ENCODE measurements at regions not wholly inside any gene's neighbourhood (a gene's known extent, or its start where the extent isn't known, plus 50 kb on each side); places are given as distances from the start of the nearest gene placed in this dataset.

- TF ChIP-seq EP300 (IDR thresholded peaks at IDR 0.05; ENCODE audit: borderline replicate concordance in 1 of 2, low read depth in 1 of 2, low read length in 1 of 2) (no peak), CTCF (IDR thresholded peaks at IDR 0.05) (no peak), EZH2phosphoT487 (IDR thresholded peaks at IDR 0.05; ENCODE audit: borderline replicate concordance, low read depth) (no peak), MXI1 (IDR thresholded peaks at IDR 0.05; ENCODE audit: low read depth, low read length) (no peak), YY1 (IDR thresholded peaks at IDR 0.05; ENCODE audit: low read depth) (no peak), TAF1 (IDR thresholded peaks at IDR 0.05; ENCODE audit: borderline replicate concordance, low read depth, low read length) (no peak), RAD21 (IDR thresholded peaks at IDR 0.05; ENCODE audit: low read length) (no peak), GATA2 (CRISPR knock-in tag; IDR thresholded peaks at IDR 0.05) (no peak), NRF1 (IDR thresholded peaks at IDR 0.05; ENCODE audit: low read depth, low read length) (no peak)
These were observed 124.3 kb downstream of the DLL1 start for GRCh38 chr6:170166511-170167122.

All from SK-N-SH (cell line).